Ectodermal cell (in vitro differentiated cells): ENCODE measurements at regions not wholly inside any gene's neighbourhood (a gene's known extent, or its start where the extent isn't known, plus 50 kb on each side); places are given as distances from the start of the nearest gene placed in this dataset.

Experiments
- H3K27ac ChIP-seq: 2 replicates; pipeline ENCODE4 v1.7.0; 2013; ENCODE audit warnings: mild to moderate bottlenecking, low read depth, low read length; ENCODE audit not compliant: insufficient read depth, poor library complexity, severe bottlenecking
- H3K27me3 ChIP-seq: 2 replicates; pipeline ENCODE4 v1.7.0; 2013; ENCODE audit warnings: mild to moderate bottlenecking, low read length; ENCODE audit not compliant: insufficient read depth, control insufficient read depth, poor library complexity, severe bottlenecking
- H3K36me3 ChIP-seq: one replicate; pipeline ENCODE4 v1.7.0; 2013; ENCODE audit warnings: low read length; ENCODE audit not compliant: control insufficient read depth, insufficient read depth
- H3K4me1 ChIP-seq: one replicate; pipeline ENCODE4 v1.7.0; 2013; ENCODE audit warnings: low read length; ENCODE audit not compliant: control insufficient read depth, insufficient read depth
- H3K4me3 ChIP-seq: 2 replicates; pipeline ENCODE4 v1.7.0; 2013; ENCODE audit warnings: low read depth, low read length, control low read depth; ENCODE audit not compliant: insufficient read depth
- H3K9me3 ChIP-seq: 2 replicates; pipeline ENCODE4 v1.7.0; 2013; ENCODE audit warnings: mild to moderate bottlenecking, low read length, moderate library complexity; ENCODE audit not compliant: control insufficient read depth
- WGBS, 2 experiments: methylation state at CpG; one replicate each; pipeline ENCODE4 v1.1.7; 2013; ENCODE audit warnings: missing lambda C conversion rate in 2 of 2; 5-methylcytosine and 5-hydroxymethylcytosine counted together

DNA sequence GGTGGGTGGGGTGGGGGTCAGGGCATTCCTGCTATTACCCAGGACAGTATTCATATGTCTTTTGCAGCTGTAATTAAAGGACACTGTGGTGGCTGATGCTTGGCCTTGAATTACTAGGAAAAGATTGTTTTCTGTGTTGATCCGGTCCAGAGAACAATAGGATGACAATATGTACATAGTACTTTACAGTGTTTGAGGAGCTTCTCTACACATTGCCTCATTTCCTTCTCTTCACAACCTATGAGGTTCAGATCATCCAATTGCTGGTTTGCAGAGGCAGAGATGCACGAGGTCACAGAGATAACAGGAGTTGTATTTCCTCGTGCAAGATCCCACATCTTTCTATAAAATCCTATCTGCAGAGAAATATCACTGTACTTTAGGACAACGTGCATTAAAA is 119.5 kb downstream of the LIPG start:
- WGBS, 2 experiments: 90 to 96% methylated on average over 3 of the region's 4 CpGs

DNA sequence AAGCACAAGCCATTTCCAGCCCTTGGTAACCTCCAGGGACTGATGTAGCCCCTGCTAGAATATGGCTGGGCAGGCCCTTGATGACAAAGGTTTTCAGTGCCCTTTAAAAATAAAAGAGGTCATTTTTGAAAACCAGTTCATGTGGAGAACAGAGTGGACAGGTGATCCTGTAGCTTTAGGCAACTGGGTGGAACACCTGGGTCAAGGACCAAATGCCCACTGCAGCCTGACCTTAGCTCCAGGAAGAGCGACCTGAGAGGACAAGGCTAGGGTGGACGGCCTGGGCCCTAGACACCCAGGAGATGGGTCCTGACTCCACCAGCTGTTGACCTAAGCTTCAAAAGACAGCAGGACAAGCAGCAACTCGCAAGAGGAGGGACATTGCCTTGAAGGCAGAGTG is 116.6 kb downstream of the LIPG start:
- H3K27ac ChIP-seq: no peak overlapping the region
- H3K27me3 ChIP-seq: no peaks in the 10 kb centered on the region
- no peaks in the 10 kb centered on the region for H3K36me3 ChIP-seq
- 88 to 94% methylated on average over 3 of the region's 3 CpGs for WGBS, 2 experiments
- no peaks in the 10 kb centered on the region for H3K9me3 ChIP-seq
- no peaks in the 10 kb centered on the region for H3K4me1 ChIP-seq
- H3K4me3 ChIP-seq: no peak overlapping the region

More for the DNA sequence above, 119.5 kb downstream of the LIPG start:
- Histone ChIP-seq H3K27me3 (no peaks in the 10 kb centered on the region), H3K36me3 (no peaks in the 10 kb centered on the region), H3K27ac (no peak overlapping the region), H3K4me1 (no peaks in the 10 kb centered on the region), H3K9me3 (no peaks in the 10 kb centered on the region), H3K4me3 (no peak overlapping the region)

DNA sequence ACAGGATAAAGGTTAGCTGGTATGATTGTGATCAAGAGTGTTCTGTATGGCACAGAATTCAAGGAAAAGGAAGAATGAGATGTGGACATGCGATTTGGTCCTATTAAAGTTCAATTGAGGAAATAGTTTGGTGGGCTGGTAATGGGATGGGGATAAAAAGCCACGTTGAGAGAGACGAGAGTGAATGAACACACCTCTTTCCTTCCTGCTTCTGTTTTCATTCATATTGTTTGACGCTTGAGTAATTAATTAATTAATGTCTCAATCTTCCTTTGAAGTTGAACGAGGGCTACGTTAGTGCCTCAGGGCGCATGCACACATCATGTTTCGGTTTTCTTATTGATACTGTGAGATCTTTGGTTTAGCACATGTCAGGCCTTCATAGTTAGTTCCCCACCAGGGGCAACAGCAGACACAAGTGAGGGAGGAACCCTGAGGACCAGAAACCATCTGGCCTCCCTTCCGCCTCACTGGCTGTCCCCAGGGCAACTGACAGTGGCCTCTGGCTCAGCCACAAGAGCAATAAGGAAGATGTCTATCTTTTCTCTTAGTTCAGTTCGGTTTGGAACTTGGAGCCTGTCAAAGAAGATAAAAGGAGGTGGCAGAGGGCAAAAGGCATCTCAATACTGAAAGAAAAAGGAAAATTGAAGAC is 116.0 kb downstream of the LIPG start:
- 89 to 90% methylated on average over 10 of the region's 10 CpGs for WGBS, 2 experiments
- Histone ChIP-seq H3K27me3 (no peaks in the 10 kb centered on the region), H3K4me3 (no peak overlapping the region), H3K36me3 (no peaks in the 10 kb centered on the region), H3K9me3 (no peaks in the 10 kb centered on the region), H3K4me1 (no peaks in the 10 kb centered on the region), H3K27ac (no peak overlapping the region)

DNA sequence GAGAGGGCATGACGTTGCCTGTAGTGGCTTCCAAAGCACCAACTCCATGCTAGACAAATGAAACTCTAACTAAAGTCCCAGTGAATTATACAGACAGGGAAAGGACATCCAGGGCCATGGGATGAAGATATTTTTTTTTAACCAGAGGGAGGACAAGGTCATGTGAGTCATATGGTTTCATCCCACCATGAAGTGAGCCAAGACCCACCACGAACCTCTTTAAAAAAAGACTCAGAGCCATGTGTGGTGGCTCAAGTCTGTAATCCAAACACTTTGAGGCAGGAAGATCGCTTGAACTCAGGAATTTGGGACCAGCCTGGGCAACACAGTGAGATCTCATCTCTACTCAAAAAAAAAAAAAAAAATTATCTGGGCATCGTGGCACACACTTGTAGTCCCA is 115.2 kb downstream of the LIPG start:
- Histone ChIP-seq H3K36me3 (no peaks in the 10 kb centered on the region), H3K27me3 (no peaks in the 10 kb centered on the region)
- WGBS, 2 experiments: 93 to 94% methylated on average over 4 of the region's 4 CpGs

DNA sequence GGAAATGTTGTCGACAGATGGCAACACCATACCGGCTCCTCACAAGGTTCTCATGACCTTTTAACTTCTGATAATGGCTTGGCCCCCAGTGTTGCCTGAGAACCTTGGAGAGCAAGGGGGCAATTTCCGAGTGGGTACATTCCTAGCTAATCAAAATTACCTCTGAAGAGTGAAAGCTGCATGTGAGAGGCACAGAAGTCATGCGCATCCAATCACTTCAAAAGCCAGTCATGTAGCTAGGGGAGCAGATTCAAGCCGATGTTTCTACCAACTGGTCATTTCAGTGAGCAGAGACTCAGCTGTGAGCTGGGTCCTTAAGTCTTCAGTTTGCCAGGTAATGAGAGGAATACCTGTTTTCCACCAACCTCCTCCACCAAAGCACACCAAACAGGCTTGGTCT is 111.4 kb downstream of the LIPG start:
- Histone ChIP-seq H3K4me1 (peaks cover 5% of the 10 kb centered on the region), H3K4me3 (no peak overlapping the region), H3K27me3 (no peaks in the 10 kb centered on the region), H3K36me3 (no peaks in the 10 kb centered on the region), H3K9me3 (no peaks in the 10 kb centered on the region), H3K27ac (no peak overlapping the region)
- 89 to 93% methylated on average over 5 of the region's 5 CpGs for WGBS, 2 experiments

More for the DNA sequence above, 115.2 kb downstream of the LIPG start:
- no peaks in the 10 kb centered on the region for H3K4me1 ChIP-seq
- H3K4me3 ChIP-seq: no peak overlapping the region
- no peak overlapping the region for H3K27ac ChIP-seq
- no peaks in the 10 kb centered on the region for H3K9me3 ChIP-seq

DNA sequence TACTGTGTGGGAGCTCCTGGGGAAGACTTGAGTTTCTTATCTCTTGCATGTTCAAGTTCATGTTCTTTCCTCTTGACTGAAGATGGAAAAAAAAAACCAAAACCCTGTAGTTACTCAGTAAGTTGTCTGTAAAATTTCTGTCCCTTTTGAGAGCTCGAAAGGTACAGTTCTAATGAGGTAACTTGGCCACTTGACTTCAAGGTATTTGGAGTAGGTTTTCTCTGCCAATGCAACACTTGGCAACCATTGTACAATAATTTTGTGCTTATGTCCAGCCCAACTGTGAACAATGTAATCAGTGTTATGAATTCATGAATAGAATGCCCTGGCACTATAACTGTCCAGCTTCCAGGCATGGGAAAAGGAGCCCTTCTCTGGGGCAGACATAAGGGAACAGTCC is 111.0 kb downstream of the LIPG start:
- Histone ChIP-seq H3K27me3 (no peaks in the 10 kb centered on the region), H3K9me3 (no peaks in the 10 kb centered on the region), H3K27ac (no peak overlapping the region), H3K4me1 (peaks cover 5% of the 10 kb centered on the region), H3K36me3 (no peaks in the 10 kb centered on the region), H3K4me3 (no peak overlapping the region)
- WGBS, 2 experiments: 94 to 100% methylated on average over 1 of the region's 1 CpG

DNA sequence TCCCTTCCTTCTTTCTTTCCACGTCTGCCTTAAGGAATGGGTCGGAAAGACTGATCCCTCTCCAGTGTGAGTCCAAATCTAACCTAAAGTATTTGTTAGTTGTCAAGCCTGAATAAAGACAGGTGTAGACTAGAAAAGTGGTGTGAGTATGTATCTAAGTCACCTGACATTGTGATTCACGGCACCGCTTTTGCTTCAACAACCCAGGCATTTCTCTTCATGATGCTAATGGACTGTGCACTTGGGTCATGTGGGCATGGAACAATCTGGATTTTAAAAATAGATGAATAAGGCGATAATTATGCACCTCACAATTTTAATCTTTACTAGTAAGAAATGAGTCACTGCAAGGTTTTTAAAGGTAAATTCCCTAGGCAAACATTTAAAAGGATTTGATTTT is 107.5 kb downstream of the LIPG start:
- Histone ChIP-seq H3K9me3 (no peaks in the 10 kb centered on the region), H3K36me3 (no peaks in the 10 kb centered on the region), H3K4me1 (peaks cover 6% of the 10 kb centered on the region), H3K27ac (no peak overlapping the region), H3K27me3 (no peaks in the 10 kb centered on the region), H3K4me3 (no peak overlapping the region)
- 44 to 55% methylated on average over 4 to 5 of the region's 5 CpGs for WGBS, 2 experiments

DNA sequence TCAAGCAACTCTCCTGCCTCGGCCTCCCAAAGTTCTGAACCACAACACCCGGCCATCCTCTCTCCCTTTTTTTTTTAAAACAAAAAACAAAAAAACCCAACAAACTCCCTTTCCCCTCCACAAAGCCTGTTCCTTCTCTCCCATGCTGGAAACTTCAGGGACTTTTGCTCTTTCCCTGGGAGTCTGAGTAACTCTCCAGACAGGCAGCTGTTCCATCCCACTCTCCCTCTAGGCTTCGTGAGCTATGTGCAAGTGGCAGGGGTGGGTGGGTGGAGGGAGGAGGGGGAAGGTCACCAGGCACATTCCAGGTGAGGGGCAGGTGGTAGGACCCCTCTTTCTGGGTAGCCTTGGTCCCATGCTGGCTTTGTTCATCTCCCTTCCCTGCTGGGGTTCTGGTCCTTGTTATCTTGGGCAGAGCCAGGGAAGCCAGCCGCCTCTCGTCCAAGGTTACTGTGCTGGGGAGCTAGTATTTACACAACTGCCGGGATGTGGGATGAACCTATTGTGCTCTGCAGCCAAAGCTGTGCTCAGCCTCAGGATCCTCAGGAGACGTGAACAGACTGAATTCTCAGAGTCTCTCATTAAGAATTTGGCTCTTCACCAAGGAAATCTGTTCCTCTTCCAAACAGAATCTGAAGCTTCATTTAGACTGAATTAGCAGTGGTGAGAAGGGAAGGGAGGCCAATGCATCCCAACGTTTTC is 106.9 kb downstream of the LIPG start:
- H3K9me3 ChIP-seq: no peaks in the 10 kb centered on the region
- no peak overlapping the region for H3K27ac ChIP-seq
- H3K4me1 ChIP-seq: peaks cover 13% of the 10 kb centered on the region
- WGBS, 2 experiments: 26 to 27% methylated on average over 7 to 8 of the region's 8 CpGs
- H3K36me3 ChIP-seq: no peaks in the 10 kb centered on the region
- no peaks in the 10 kb centered on the region for H3K27me3 ChIP-seq
- H3K4me3 ChIP-seq: no peak overlapping the region

DNA sequence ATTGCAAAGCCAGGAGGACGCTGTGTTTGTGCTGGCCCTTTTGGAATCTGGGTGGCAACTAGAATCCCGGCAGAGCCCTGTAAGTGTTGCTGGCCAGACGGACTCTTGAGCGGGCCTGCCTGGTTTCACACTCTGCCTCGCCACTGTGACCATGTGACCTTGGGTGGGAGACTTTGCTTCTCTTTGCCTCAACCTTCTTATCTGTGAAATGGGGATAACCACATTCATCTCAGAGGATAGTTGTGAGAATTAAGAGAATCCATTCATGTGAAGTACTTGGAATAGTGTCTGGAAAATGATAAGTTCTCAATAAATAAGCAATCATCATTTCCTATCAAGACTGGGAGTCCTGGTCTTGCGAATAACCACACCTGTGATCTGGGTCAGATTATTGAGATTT is 105.6 kb downstream of the LIPG start:
- 78 to 79% methylated on average over 6 of the region's 6 CpGs for WGBS, 2 experiments
- Histone ChIP-seq H3K27me3 (no peaks in the 10 kb centered on the region), H3K4me1 (peaks cover 15% of the 10 kb centered on the region), H3K36me3 (no peaks in the 10 kb centered on the region), H3K27ac (no peak overlapping the region), H3K4me3 (no peak overlapping the region), H3K9me3 (no peaks in the 10 kb centered on the region)

DNA sequence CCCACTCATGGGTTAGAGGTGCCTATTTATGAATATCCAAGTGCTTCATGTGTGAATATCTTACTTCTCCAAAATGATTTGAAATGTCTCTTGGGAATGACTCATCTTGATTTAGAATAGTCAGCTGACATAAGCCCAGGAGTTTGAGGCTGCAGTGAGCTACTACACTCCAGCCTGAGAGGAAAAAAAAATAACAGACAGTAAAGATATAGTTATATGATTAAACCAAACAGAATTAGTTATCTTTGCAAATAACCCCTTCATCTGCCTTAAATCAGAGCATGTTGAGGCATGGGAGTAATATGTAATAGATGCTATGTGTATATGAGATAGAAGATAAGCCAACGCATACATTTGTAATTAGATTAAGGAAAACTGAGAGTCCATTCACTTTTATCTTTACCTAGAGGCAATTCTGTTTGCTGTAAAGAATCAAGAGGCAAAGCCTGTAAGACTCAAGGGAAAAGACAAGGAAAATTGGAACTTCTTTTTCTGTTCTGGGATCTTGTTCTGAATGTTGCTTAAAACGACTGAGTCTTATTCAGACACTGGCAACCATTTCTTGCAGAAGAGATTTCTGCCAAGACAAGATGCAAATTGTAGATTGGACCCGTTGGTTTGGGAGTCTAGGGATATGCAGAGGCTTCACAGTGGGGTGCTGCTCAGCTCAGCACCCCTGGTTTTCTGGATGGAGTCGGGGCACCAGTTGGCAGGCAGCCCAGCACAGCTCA is 104.4 kb downstream of the LIPG start:
- 78 to 87% methylated on average over 4 of the region's 4 CpGs for WGBS, 2 experiments
- Histone ChIP-seq H3K27ac (no peak overlapping the region), H3K27me3 (no peaks in the 10 kb centered on the region), H3K4me3 (no peak overlapping the region), H3K9me3 (no peaks in the 10 kb centered on the region), H3K4me1 (peaks cover 15% of the 10 kb centered on the region), H3K36me3 (no peaks in the 10 kb centered on the region)
